GM12878 (cell line): ENCODE measurements at regions not wholly inside any gene's neighbourhood (a gene's known extent, or its start where the extent isn't known, plus 50 kb on each side); places are given as distances from the start of the nearest gene placed in this dataset.
"Not testable (repeated sequence)": the region's sequence is repeated elsewhere in the genome, so short reads cannot be mapped to it uniquely, and the experiment has no call there.

ENCODE experiments used
- ATF3 ChIP-seq: IDR thresholded peaks from 2 replicates; pipeline ENCODE4 v1.6.1; 2011; ENCODE audit warnings: low read depth, mild to moderate bottlenecking, low read length, moderate library complexity, borderline replicate concordance; ENCODE audit errors: extremely low read depth
- NBN ChIP-seq: fragments of 450-650 bp; IDR thresholded peaks from 2 replicates; pipeline ENCODE4 v1.6.1; 2016
- NRF1 ChIP-seq: conservative IDR thresholded peaks from 2 replicates; pipeline ENCODE4 v1.6.1; 2011; ENCODE audit warnings: mild to moderate bottlenecking, low read depth, low read length, improper control_type of control experiment
- POLR2A ChIP-seq: IDR thresholded peaks from 2 replicates; pipeline ENCODE4 v1.6.1; 2011; ENCODE audit warnings: low read depth, mild to moderate bottlenecking, low read length
- SP1 ChIP-seq: IDR thresholded peaks from one replicate; pipeline ENCODE4 v1.6.1; 2011; ENCODE audit warnings: low read depth, low read length

GRCh38 chr4:190120537-190121001 lies 53.0 kb upstream of the DUX4 start:
- TF ChIP-seq SP1, NBN, POLR2A, NRF1, ATF3: not testable (repeated sequence)
